ENCODE measurements at regions not wholly inside any gene's neighbourhood (a gene's known extent, or its start where the extent isn't known, plus 50 kb on each side); places are given as distances from the start of the nearest gene placed in this dataset.
"Not testable (repeated sequence)": the region's sequence is repeated elsewhere in the genome, so short reads cannot be mapped to it uniquely, and the experiment has no call there.

GRCh38 chr12:80001562-80001961 lies 66.7 kb upstream of the PPP1R12A start:
- no peaks in the 10 kb centered on the region for H3K27me3 ChIP-seq (ENCODE audit: low read length)
- no peaks in the 10 kb centered on the region for H3K9me2 ChIP-seq (replicated peaks; ENCODE audit: insufficient read depth, low read length)
- no peaks in the 10 kb centered on the region for H3K9me3 ChIP-seq (ENCODE audit: low read length)
- no peak overlapping the region for H3K4me3 ChIP-seq (ENCODE audit: low read length)
- H3K4me1 ChIP-seq (ENCODE audit: low read length) = no peaks in the 10 kb centered on the region
- no peak overlapping the region for H3K27ac ChIP-seq (ENCODE audit: low read length)
- H2AFZ ChIP-seq (ENCODE audit: low read length) = no peak overlapping the region
- no peak for DNase-seq
- H3K36me3 ChIP-seq (ENCODE audit: insufficient read depth, low read length) = no peaks in the 10 kb centered on the region
- H3K4me2 ChIP-seq (ENCODE audit: low read depth, low read length, poor library complexity, severe bottlenecking) = no peak overlapping the region
- no peaks in the 10 kb centered on the region for H3K79me2 ChIP-seq (ENCODE audit: low read length)
- no peaks in the 10 kb centered on the region for H4K20me1 ChIP-seq (ENCODE audit: insufficient read depth, low read depth, low read length)
- no peak overlapping the region for H3K9ac ChIP-seq (ENCODE audit: low read length)

GRCh38 chr12:80000831-80001230 lies 65.9 kb upstream of the PPP1R12A start:
- Histone ChIP-seq H3K9me3 (ENCODE audit: low read length) (no peaks in the 10 kb centered on the region), H3K27me3 (ENCODE audit: low read length) (no peaks in the 10 kb centered on the region), H3K9ac (ENCODE audit: low read length) (no peak overlapping the region), H4K20me1 (ENCODE audit: insufficient read depth, low read depth, low read length) (no peaks in the 10 kb centered on the region), H2AFZ (ENCODE audit: low read length) (no peak overlapping the region), H3K4me1 (ENCODE audit: low read length) (no peaks in the 10 kb centered on the region), H3K9me2 (replicated peaks; ENCODE audit: insufficient read depth, low read length) (no peaks in the 10 kb centered on the region), H3K27ac (ENCODE audit: low read length) (no peak overlapping the region), H3K36me3 (ENCODE audit: insufficient read depth, low read length) (no peaks in the 10 kb centered on the region), H3K4me2 (ENCODE audit: low read depth, low read length, poor library complexity, severe bottlenecking) (no peak overlapping the region), H3K79me2 (ENCODE audit: low read length) (no peaks in the 10 kb centered on the region), H3K4me3 (ENCODE audit: low read length) (no peak overlapping the region)
- DNase-seq = no peak

- H3K9ac ChIP-seq (ENCODE audit: low read length) = no peak overlapping the region
- no peaks in the 10 kb centered on the region for H4K20me1 ChIP-seq (ENCODE audit: insufficient read depth, low read depth, low read length)
- H3K4me1 ChIP-seq (ENCODE audit: low read length) = no peaks in the 10 kb centered on the region
- no peak overlapping the region for H2AFZ ChIP-seq (ENCODE audit: low read length)
- H3K4me2 ChIP-seq (ENCODE audit: low read depth, low read length, poor library complexity, severe bottlenecking) = no peak overlapping the region
- H3K9me2 ChIP-seq (replicated peaks; ENCODE audit: insufficient read depth, low read length) = no peaks in the 10 kb centered on the region
- no peaks in the 10 kb centered on the region for H3K36me3 ChIP-seq (ENCODE audit: insufficient read depth, low read length)
- no peaks in the 10 kb centered on the region for H3K27me3 ChIP-seq (ENCODE audit: low read length)
- no peaks in the 10 kb centered on the region for H3K9me3 ChIP-seq (ENCODE audit: low read length)
- H3K4me3 ChIP-seq (ENCODE audit: low read length) = no peak overlapping the region
- H3K79me2 ChIP-seq (ENCODE audit: low read length) = no peaks in the 10 kb centered on the region
- DNase-seq = no peak
- H3K27ac ChIP-seq (ENCODE audit: low read length) = no peak overlapping the region
Observed at GRCh38 chr12:79998554-79998953, 63.7 kb upstream of the PPP1R12A start.

GRCh38 chr12:79997096-79997791 lies 62.3 kb upstream of the PPP1R12A start:
- Histone ChIP-seq H3K9me2 (replicated peaks; ENCODE audit: insufficient read depth, low read length) (no peaks in the 10 kb centered on the region), H3K27ac (ENCODE audit: low read length) (no peak overlapping the region), H3K9ac (ENCODE audit: low read length) (no peak overlapping the region), H3K4me1 (ENCODE audit: low read length) (no peaks in the 10 kb centered on the region), H3K4me2 (ENCODE audit: low read depth, low read length, poor library complexity, severe bottlenecking) (no peak overlapping the region), H4K20me1 (ENCODE audit: insufficient read depth, low read depth, low read length) (no peaks in the 10 kb centered on the region), H3K27me3 (ENCODE audit: low read length) (no peaks in the 10 kb centered on the region), H3K36me3 (ENCODE audit: insufficient read depth, low read length) (no peaks in the 10 kb centered on the region), H3K4me3 (ENCODE audit: low read length) (no peak overlapping the region), H3K9me3 (ENCODE audit: low read length) (no peaks in the 10 kb centered on the region), H3K79me2 (ENCODE audit: low read length) (no peaks in the 10 kb centered on the region), H2AFZ (ENCODE audit: low read length) (no peak overlapping the region)
- peak; percentile 46 for DNase-seq

- H3K4me3 ChIP-seq (ENCODE audit: low read length); H3K27ac ChIP-seq (ENCODE audit: low read length); H3K9ac ChIP-seq (ENCODE audit: low read length); H3K4me2 ChIP-seq (ENCODE audit: low read depth, low read length, poor library complexity, severe bottlenecking); H3K4me1 ChIP-seq (ENCODE audit: low read length); H3K9me2 ChIP-seq (replicated peaks; ENCODE audit: insufficient read depth, low read length); H2AFZ ChIP-seq (ENCODE audit: low read length); H3K9me3 ChIP-seq (ENCODE audit: low read length); H3K27me3 ChIP-seq (ENCODE audit: low read length); H4K20me1 ChIP-seq (ENCODE audit: insufficient read depth, low read depth, low read length); H3K79me2 ChIP-seq (ENCODE audit: low read length); DNase-seq; H3K36me3 ChIP-seq (ENCODE audit: insufficient read depth, low read length): not testable (repeated sequence)
Observed at GRCh38 chr12:79995385-79996084, 60.6 kb upstream of the PPP1R12A start.

GRCh38 chr12:79993106-79993862 lies 58.4 kb upstream of the PPP1R12A start:
- Histone ChIP-seq H3K9me2 (replicated peaks; ENCODE audit: insufficient read depth, low read length) (no peaks in the 10 kb centered on the region), H3K79me2 (ENCODE audit: low read length) (no peaks in the 10 kb centered on the region), H3K4me2 (ENCODE audit: low read depth, low read length, poor library complexity, severe bottlenecking) (no peak overlapping the region), H3K9me3 (ENCODE audit: low read length) (no peaks in the 10 kb centered on the region), H3K4me1 (ENCODE audit: low read length) (no peaks in the 10 kb centered on the region), H3K4me3 (ENCODE audit: low read length) (no peak overlapping the region), H3K27ac (ENCODE audit: low read length) (no peak overlapping the region), H3K36me3 (ENCODE audit: insufficient read depth, low read length) (no peaks in the 10 kb centered on the region), H3K27me3 (ENCODE audit: low read length) (no peaks in the 10 kb centered on the region), H3K9ac (ENCODE audit: low read length) (no peak overlapping the region), H4K20me1 (ENCODE audit: insufficient read depth, low read depth, low read length) (no peaks in the 10 kb centered on the region), H2AFZ (ENCODE audit: low read length) (no peak overlapping the region)
- no peak for DNase-seq

GRCh38 chr12:79991586-79991985 lies 56.7 kb upstream of the PPP1R12A start:
- Histone ChIP-seq H3K9me3 (ENCODE audit: low read length) (no peaks in the 10 kb centered on the region), H3K9ac (ENCODE audit: low read length) (no peak overlapping the region)

GRCh38 chr12:79990509-79991338 lies 55.8 kb upstream of the PPP1R12A start:
- H3K9me3 ChIP-seq (ENCODE audit: low read length); H3K4me3 ChIP-seq (ENCODE audit: low read length); H3K9me2 ChIP-seq (replicated peaks; ENCODE audit: insufficient read depth, low read length); H4K20me1 ChIP-seq (ENCODE audit: insufficient read depth, low read depth, low read length); H3K36me3 ChIP-seq (ENCODE audit: insufficient read depth, low read length); H3K9ac ChIP-seq (ENCODE audit: low read length); H3K27me3 ChIP-seq (ENCODE audit: low read length); DNase-seq; H3K27ac ChIP-seq (ENCODE audit: low read length); H3K4me1 ChIP-seq (ENCODE audit: low read length); H3K79me2 ChIP-seq (ENCODE audit: low read length); H2AFZ ChIP-seq (ENCODE audit: low read length): not testable (repeated sequence)
- H3K4me2 ChIP-seq (ENCODE audit: low read depth, low read length, poor library complexity, severe bottlenecking) = peak overlapping the region; percentile 17

More at GRCh38 chr12:79991586-79991985, 56.7 kb upstream of the PPP1R12A start:
- no peak overlapping the region for H2AFZ ChIP-seq (ENCODE audit: low read length)
- no peak for DNase-seq
- H3K4me1 ChIP-seq (ENCODE audit: low read length) = no peaks in the 10 kb centered on the region
- no peak overlapping the region for H3K4me3 ChIP-seq (ENCODE audit: low read length)
- no peaks in the 10 kb centered on the region for H3K36me3 ChIP-seq (ENCODE audit: insufficient read depth, low read length)
- H3K27ac ChIP-seq (ENCODE audit: low read length) = no peak overlapping the region
- H3K4me2 ChIP-seq (ENCODE audit: low read depth, low read length, poor library complexity, severe bottlenecking) = no peak overlapping the region
- no peaks in the 10 kb centered on the region for H4K20me1 ChIP-seq (ENCODE audit: insufficient read depth, low read depth, low read length)
- no peaks in the 10 kb centered on the region for H3K27me3 ChIP-seq (ENCODE audit: low read length)
- no peaks in the 10 kb centered on the region for H3K79me2 ChIP-seq (ENCODE audit: low read length)
- no peaks in the 10 kb centered on the region for H3K9me2 ChIP-seq (replicated peaks; ENCODE audit: insufficient read depth, low read length)
